HG03521 (cell line): ENCODE measurements at regions not wholly inside any gene's neighbourhood (a gene's known extent, or its start where the extent isn't known, plus 50 kb on each side); places are given as distances from the start of the nearest gene placed in this dataset.
"Not testable (repeated sequence)": the region's sequence is repeated elsewhere in the genome, so short reads cannot be mapped to it uniquely, and the experiment has no call there.

ENCODE experiments used
- ATAC-seq: cut with Tn5 transposase; IDR thresholded peaks from one replicate; pipeline ENCODE4 v1.9.1; 2021; ENCODE audit warnings: mild to moderate bottlenecking, moderate library complexity; ENCODE audit not compliant: unreplicated experiment

- no peak for ATAC-seq
These were observed 215.4 kb upstream of the HNRNPA3 start for GRCh38 chr2:176997074-176997791.

GRCh38 chr2:176997792-176998169 is 214.8 kb upstream of the HNRNPA3 start:
- no peak for ATAC-seq

- peak; percentile 64 for ATAC-seq
These were observed 213.3 kb upstream of the HNRNPA3 start for GRCh38 chr2:176999301-176999700.

- no peak for ATAC-seq
These were observed 212.4 kb upstream of the HNRNPA3 start for GRCh38 chr2:177000061-177000714.

- no peak for ATAC-seq
These were observed 211.9 kb upstream of the HNRNPA3 start for GRCh38 chr2:177000715-177001072.

GRCh38 chr2:177001334-177001733 is 211.3 kb upstream of the HNRNPA3 start:
- no peak for ATAC-seq

GRCh38 chr2:177002983-177003382 is 209.6 kb upstream of the HNRNPA3 start:
- ATAC-seq = no peak

GRCh38 chr2:177007726-177008125 is 204.9 kb upstream of the HNRNPA3 start:
- ATAC-seq = not testable (repeated sequence)

GRCh38 chr2:177008662-177009061 is 203.9 kb upstream of the HNRNPA3 start:
- ATAC-seq = not testable (repeated sequence)

GRCh38 chr2:177010146-177010545 is 202.4 kb upstream of the HNRNPA3 start:
- no peak for ATAC-seq

GRCh38 chr2:177010861-177011260 is 201.7 kb upstream of the HNRNPA3 start:
- no peak for ATAC-seq

GRCh38 chr2:177014946-177015345 is 197.6 kb upstream of the HNRNPA3 start:
- no peak for ATAC-seq

GRCh38 chr2:177015356-177015923 is 197.2 kb upstream of the HNRNPA3 start:
- no peak for ATAC-seq

GRCh38 chr2:177020524-177021119 is 192.0 kb upstream of the HNRNPA3 start:
- no peak for ATAC-seq

- ATAC-seq = no peak
These were observed 190.8 kb upstream of the HNRNPA3 start for GRCh38 chr2:177021706-177022343.

- ATAC-seq = no peak
These were observed 187.8 kb upstream of the HNRNPA3 start for GRCh38 chr2:177024765-177025164.

- ATAC-seq = no peak
These were observed 186.3 kb upstream of the HNRNPA3 start for GRCh38 chr2:177026253-177026652.

- no peak for ATAC-seq
These were observed 185.6 kb upstream of the HNRNPA3 start for GRCh38 chr2:177026956-177027355.

GRCh38 chr2:177028296-177028695 is 184.3 kb upstream of the HNRNPA3 start:
- no peak for ATAC-seq

- no peak for ATAC-seq
These were observed 183.5 kb upstream of the HNRNPA3 start for GRCh38 chr2:177029075-177029474.

GRCh38 chr2:177029501-177029900 is 183.1 kb upstream of the HNRNPA3 start:
- no peak for ATAC-seq
